ENCODE measurements at regions not wholly inside any gene's neighbourhood (a gene's known extent, or its start where the extent isn't known, plus 50 kb on each side); places are given as distances from the start of the nearest gene placed in this dataset.

- no peaks in the 10 kb centered on the region for H3K4me1 Mint-ChIP-seq (ENCODE audit: low read depth, unreplicated experiment)
- H3K9me3 Mint-ChIP-seq (ENCODE audit: low read depth, unreplicated experiment): peaks cover 6% of the 10 kb centered on the region
- no peaks in the 10 kb centered on the region for H3K27me3 Mint-ChIP-seq (ENCODE audit: unreplicated experiment)
- DNase-seq: no peak
- intact Hi-C loops (cut with micrococcal nuclease; ENCODE audit: unreplicated experiment): no loop called here
- H3K36me3 Mint-ChIP-seq (ENCODE audit: insufficient read depth, unreplicated experiment): no peaks in the 10 kb centered on the region
- BruUV-seq (replicated peaks): no TSS peak
- no peak overlapping the region for H3K27ac Mint-ChIP-seq (ENCODE audit: unreplicated experiment)
- TF ChIP-seq, protein P1, sequence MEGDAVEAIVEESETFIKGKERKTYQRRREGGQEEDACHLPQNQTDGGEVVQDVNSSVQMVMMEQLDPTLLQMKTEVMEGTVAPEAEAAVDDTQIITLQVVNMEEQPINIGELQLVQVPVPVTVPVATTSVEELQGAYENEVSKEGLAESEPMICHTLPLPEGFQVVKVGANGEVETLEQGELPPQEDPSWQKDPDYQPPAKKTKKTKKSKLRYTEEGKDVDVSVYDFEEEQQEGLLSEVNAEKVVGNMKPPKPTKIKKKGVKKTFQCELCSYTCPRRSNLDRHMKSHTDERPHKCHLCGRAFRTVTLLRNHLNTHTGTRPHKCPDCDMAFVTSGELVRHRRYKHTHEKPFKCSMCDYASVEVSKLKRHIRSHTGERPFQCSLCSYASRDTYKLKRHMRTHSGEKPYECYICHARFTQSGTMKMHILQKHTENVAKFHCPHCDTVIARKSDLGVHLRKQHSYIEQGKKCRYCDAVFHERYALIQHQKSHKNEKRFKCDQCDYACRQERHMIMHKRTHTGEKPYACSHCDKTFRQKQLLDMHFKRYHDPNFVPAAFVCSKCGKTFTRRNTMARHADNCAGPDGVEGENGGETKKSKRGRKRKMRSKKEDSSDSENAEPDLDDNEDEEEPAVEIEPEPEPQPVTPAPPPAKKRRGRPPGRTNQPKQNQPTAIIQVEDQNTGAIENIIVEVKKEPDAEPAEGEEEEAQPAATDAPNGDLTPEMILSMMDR (IDR thresholded peaks at IDR 0.05; ENCODE audit: unreplicated experiment): no peak
- no peak overlapping the region for H3K4me3 Mint-ChIP-seq (ENCODE audit: low read depth, unreplicated experiment)
- CTCF ChIA-PET: interaction anchor here (0.7 kb wide), 1 partner anchor 903 kb away, joined by 13 read pairs; no protein-coding TSS in a partner anchor
These were observed 195.9 kb upstream of the PMFBP1 start for GRCh38 chr16:72367851-72368250.

GRCh38 chr16:72362973-72363372 is 191.0 kb upstream of the PMFBP1 start:
- peaks cover 6% of the 10 kb centered on the region for H3K9me3 Mint-ChIP-seq (ENCODE audit: low read depth, unreplicated experiment)
- TF ChIP-seq, protein P1 (IDR thresholded peaks at IDR 0.05; ENCODE audit: unreplicated experiment): no peak
- H3K4me3 Mint-ChIP-seq (ENCODE audit: low read depth, unreplicated experiment): no peak overlapping the region
- no peaks in the 10 kb centered on the region for H3K36me3 Mint-ChIP-seq (ENCODE audit: insufficient read depth, unreplicated experiment)
- BruUV-seq (replicated peaks): no TSS peak
- no peaks in the 10 kb centered on the region for H3K27me3 Mint-ChIP-seq (ENCODE audit: unreplicated experiment)
- intact Hi-C loops (cut with micrococcal nuclease; ENCODE audit: unreplicated experiment): no loop called here
- no peak for DNase-seq
- CTCF ChIA-PET: no interaction called here
- no peak overlapping the region for H3K27ac Mint-ChIP-seq (ENCODE audit: unreplicated experiment)
- no peaks in the 10 kb centered on the region for H3K4me1 Mint-ChIP-seq (ENCODE audit: low read depth, unreplicated experiment)

DNA sequence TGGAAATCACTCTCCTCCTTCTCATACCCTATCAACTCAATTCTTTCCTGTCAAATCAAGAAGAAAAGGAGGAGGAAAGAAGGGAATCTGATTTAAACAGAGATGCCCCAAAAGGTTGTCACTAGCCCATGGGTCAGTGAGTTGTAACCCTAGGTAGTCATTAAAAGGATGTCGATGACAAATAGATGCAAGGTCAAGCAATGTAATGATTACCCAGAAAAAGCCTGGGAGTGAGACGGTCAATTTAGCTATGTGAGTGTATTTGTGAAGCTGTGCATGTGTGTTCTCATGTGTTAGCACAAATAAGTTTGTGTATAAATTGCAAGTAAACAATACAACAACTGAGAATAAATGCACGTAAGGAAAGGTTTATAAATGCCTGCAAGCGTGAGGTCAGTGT is 190.5 kb upstream of the PMFBP1 start:
- Mint-ChIP-seq H3K4me3 (ENCODE audit: low read depth, unreplicated experiment) (no peak overlapping the region), H3K36me3 (ENCODE audit: insufficient read depth, unreplicated experiment) (no peaks in the 10 kb centered on the region), H3K27ac (ENCODE audit: unreplicated experiment) (no peak overlapping the region), H3K27me3 (ENCODE audit: unreplicated experiment) (no peaks in the 10 kb centered on the region), H3K4me1 (ENCODE audit: low read depth, unreplicated experiment) (no peaks in the 10 kb centered on the region), H3K9me3 (ENCODE audit: low read depth, unreplicated experiment) (peaks cover 4% of the 10 kb centered on the region)
- BruUV-seq (replicated peaks): no TSS peak
- TF ChIP-seq, protein P1 (IDR thresholded peaks at IDR 0.05; ENCODE audit: unreplicated experiment): no peak
- CTCF ChIA-PET: no interaction called here
- intact Hi-C loops (cut with micrococcal nuclease; ENCODE audit: unreplicated experiment): no loop called here
- no peak for DNase-seq

DNA sequence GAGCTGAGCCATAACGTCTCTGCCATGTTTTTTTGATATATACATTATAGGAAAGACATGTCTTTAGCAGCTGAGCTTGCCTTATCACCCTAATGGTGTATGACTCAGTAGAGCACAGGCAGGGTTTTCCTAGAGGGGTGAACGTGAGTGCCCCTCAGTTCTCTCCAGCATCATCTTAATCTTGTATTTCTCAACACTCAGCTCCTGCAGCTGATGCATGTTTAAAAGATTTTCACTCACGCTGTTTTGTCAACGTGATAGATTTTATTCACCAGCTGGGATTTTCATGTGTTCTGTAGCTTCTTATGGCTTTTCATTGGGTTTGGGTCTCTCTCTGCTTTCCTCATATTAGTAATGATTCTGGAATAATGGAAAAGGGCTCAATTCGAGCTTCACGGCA is 186.0 kb upstream of the PMFBP1 start:
- no TSS peak for BruUV-seq (replicated peaks)
- Mint-ChIP-seq H3K4me3 (ENCODE audit: low read depth, unreplicated experiment) (no peak overlapping the region), H3K27ac (ENCODE audit: unreplicated experiment) (no peak overlapping the region), H3K4me1 (ENCODE audit: low read depth, unreplicated experiment) (no peaks in the 10 kb centered on the region), H3K36me3 (ENCODE audit: insufficient read depth, unreplicated experiment) (no peaks in the 10 kb centered on the region), H3K9me3 (ENCODE audit: low read depth, unreplicated experiment) (no peaks in the 10 kb centered on the region), H3K27me3 (ENCODE audit: unreplicated experiment) (no peaks in the 10 kb centered on the region)
- no peak for DNase-seq
- CTCF ChIA-PET: no interaction called here
- intact Hi-C loops (cut with micrococcal nuclease; ENCODE audit: unreplicated experiment): no loop called here
- TF ChIP-seq, protein P1 (IDR thresholded peaks at IDR 0.05; ENCODE audit: unreplicated experiment): no peak
